Hepatocyte (in vitro differentiated cells): ENCODE measurements at regions not wholly inside any gene's neighbourhood (a gene's known extent, or its start where the extent isn't known, plus 50 kb on each side); places are given as distances from the start of the nearest gene placed in this dataset.

ENCODE experiments used
- EZH2 ChIP-seq: fragments of 200-600 bp; sonication (generic); IDR thresholded peaks from 2 replicates; pipeline ENCODE4 v1.6.1; 2016; ENCODE audit warnings: antibody characterized with exemption, mild to moderate bottlenecking, borderline replicate concordance
- EZH2phosphoT487 ChIP-seq: fragments of 200-600 bp; sonication (generic); IDR thresholded peaks from one replicate; pipeline ENCODE4 v1.6.1; 2018; ENCODE audit warnings: antibody characterized with exemption, mild to moderate bottlenecking, low read depth, moderate library complexity; ENCODE audit not compliant: unreplicated experiment, severe bottlenecking
- TF ChIP-seq, protein P1 (sequence below): fragments of 200-600 bp; sonication (generic); IDR thresholded peaks from 2 replicates; pipeline ENCODE4 v1.5.1; 2016; ENCODE audit warnings: antibody characterized with exemption, mild to moderate bottlenecking; ENCODE audit not compliant: poor library complexity

- TF ChIP-seq, protein P1, sequence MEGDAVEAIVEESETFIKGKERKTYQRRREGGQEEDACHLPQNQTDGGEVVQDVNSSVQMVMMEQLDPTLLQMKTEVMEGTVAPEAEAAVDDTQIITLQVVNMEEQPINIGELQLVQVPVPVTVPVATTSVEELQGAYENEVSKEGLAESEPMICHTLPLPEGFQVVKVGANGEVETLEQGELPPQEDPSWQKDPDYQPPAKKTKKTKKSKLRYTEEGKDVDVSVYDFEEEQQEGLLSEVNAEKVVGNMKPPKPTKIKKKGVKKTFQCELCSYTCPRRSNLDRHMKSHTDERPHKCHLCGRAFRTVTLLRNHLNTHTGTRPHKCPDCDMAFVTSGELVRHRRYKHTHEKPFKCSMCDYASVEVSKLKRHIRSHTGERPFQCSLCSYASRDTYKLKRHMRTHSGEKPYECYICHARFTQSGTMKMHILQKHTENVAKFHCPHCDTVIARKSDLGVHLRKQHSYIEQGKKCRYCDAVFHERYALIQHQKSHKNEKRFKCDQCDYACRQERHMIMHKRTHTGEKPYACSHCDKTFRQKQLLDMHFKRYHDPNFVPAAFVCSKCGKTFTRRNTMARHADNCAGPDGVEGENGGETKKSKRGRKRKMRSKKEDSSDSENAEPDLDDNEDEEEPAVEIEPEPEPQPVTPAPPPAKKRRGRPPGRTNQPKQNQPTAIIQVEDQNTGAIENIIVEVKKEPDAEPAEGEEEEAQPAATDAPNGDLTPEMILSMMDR, result no peak
- no peak for TF ChIP-seq EZH2
- no peak for TF ChIP-seq EZH2phosphoT487
These were observed 758.1 kb downstream of the SH3BGRL start for GRCh38 chrX:81959964-81960363.
